HG03439 (cell line): ENCODE measurements at regions not wholly inside any gene's neighbourhood (a gene's known extent, or its start where the extent isn't known, plus 50 kb on each side); places are given as distances from the start of the nearest gene placed in this dataset.
"Not testable (repeated sequence)": the region's sequence is repeated elsewhere in the genome, so short reads cannot be mapped to it uniquely, and the experiment has no call there.

Source experiments
- ATAC-seq: cut with Tn5 transposase; IDR thresholded peaks from one replicate; pipeline ENCODE4 v1.9.1; 2021; ENCODE audit warnings: mild to moderate bottlenecking, moderate library complexity; ENCODE audit not compliant: unreplicated experiment

GRCh38 chrX:39426101-39426500, 624.8 kb downstream of the MID1IP1 start:
- no peak for ATAC-seq

GRCh38 chrX:39427492-39427891, 626.2 kb downstream of the MID1IP1 start:
- ATAC-seq = no peak

GRCh38 chrX:39427906-39428305, 626.6 kb downstream of the MID1IP1 start:
- ATAC-seq = no peak

GRCh38 chrX:39430551-39430950, 629.3 kb downstream of the MID1IP1 start:
- ATAC-seq = no peak

- ATAC-seq = no peak
Measured at GRCh38 chrX:39431893-39432292, 630.6 kb downstream of the MID1IP1 start.

- ATAC-seq = not testable (repeated sequence)
Measured at GRCh38 chrX:39434671-39435070, 633.4 kb downstream of the MID1IP1 start.

GRCh38 chrX:39436538-39436937, 635.3 kb downstream of the MID1IP1 start:
- ATAC-seq = not testable (repeated sequence)

- ATAC-seq = no peak
Measured at GRCh38 chrX:39437670-39438441, 636.6 kb downstream of the MID1IP1 start.

- no peak for ATAC-seq
Measured at GRCh38 chrX:39438603-39439602, 637.6 kb downstream of the MID1IP1 start.

- no peak for ATAC-seq
Measured at GRCh38 chrX:39439906-39440798, 638.9 kb downstream of the MID1IP1 start.

- no peak for ATAC-seq
Measured at GRCh38 chrX:39440799-39441284, 639.6 kb downstream of the MID1IP1 start.

GRCh38 chrX:39442332-39442731, 641.1 kb downstream of the MID1IP1 start:
- ATAC-seq = no peak

GRCh38 chrX:39443240-39443639, 642.0 kb downstream of the MID1IP1 start:
- no peak for ATAC-seq

GRCh38 chrX:39445336-39445735, 644.1 kb downstream of the MID1IP1 start:
- ATAC-seq = no peak

- ATAC-seq = no peak
Measured at GRCh38 chrX:39449352-39449751, 648.1 kb downstream of the MID1IP1 start.

- ATAC-seq = no peak
Measured at GRCh38 chrX:39450234-39450977, 647.4 kb downstream of the BCOR start.

GRCh38 chrX:39451046-39451445, 646.7 kb downstream of the BCOR start:
- no peak for ATAC-seq

- ATAC-seq = no peak
Measured at GRCh38 chrX:39452401-39452800, 645.4 kb downstream of the BCOR start.

GRCh38 chrX:39453889-39454621, 643.7 kb downstream of the BCOR start:
- ATAC-seq = no peak
